ENCODE measurements at regions not wholly inside any gene's neighbourhood (a gene's known extent, or its start where the extent isn't known, plus 50 kb on each side); places are given as distances from the start of the nearest gene placed in this dataset.

- H3K4me1 ChIP-seq = no peaks in the 10 kb centered on the region
Observed at GRCh38 chr3:96748139-96748538, 66.3 kb upstream of the EPHA6 start.

GRCh38 chr3:96750094-96750767 lies 64.2 kb upstream of the EPHA6 start:
- H3K36me3 ChIP-seq = no peaks in the 10 kb centered on the region
- no peaks in the 10 kb centered on the region for H4K20me1 ChIP-seq
- H3K4me3 ChIP-seq = no peak overlapping the region
- TF ChIP-seq Cebpa-rat (IDR thresholded peaks at IDR 0.05) = no peak
- no peak overlapping the region for H3K4me2 ChIP-seq
- no peak overlapping the region for H3K9ac ChIP-seq
- H3K9me3 ChIP-seq = peaks cover 14% of the 10 kb centered on the region
- no peaks in the 10 kb centered on the region for H3K4me1 ChIP-seq
- H3K27ac ChIP-seq = no peak overlapping the region
- no peaks in the 10 kb centered on the region for H3K27me3 ChIP-seq

More at GRCh38 chr3:96748139-96748538, 66.3 kb upstream of the EPHA6 start:
- H3K9ac ChIP-seq = no peak overlapping the region
- no peaks in the 10 kb centered on the region for H4K20me1 ChIP-seq
- TF ChIP-seq Cebpa-rat (IDR thresholded peaks at IDR 0.05) = no peak
- H3K4me3 ChIP-seq = no peak overlapping the region
- H3K9me3 ChIP-seq = peaks cover 14% of the 10 kb centered on the region
- H3K27ac ChIP-seq = no peak overlapping the region
- H3K4me2 ChIP-seq = no peak overlapping the region
- H3K36me3 ChIP-seq = no peaks in the 10 kb centered on the region
- H3K27me3 ChIP-seq = no peaks in the 10 kb centered on the region

- Histone ChIP-seq H3K36me3 (no peaks in the 10 kb centered on the region), H3K9me3 (peaks cover 14% of the 10 kb centered on the region), H3K4me1 (peaks cover 14% of the 10 kb centered on the region), H4K20me1 (no peaks in the 10 kb centered on the region), H3K4me2 (no peak overlapping the region), H3K27me3 (no peaks in the 10 kb centered on the region), H3K27ac (no peak overlapping the region), H3K4me3 (no peak overlapping the region), H3K9ac (no peak overlapping the region)
- no peak for TF ChIP-seq Cebpa-rat (IDR thresholded peaks at IDR 0.05)
Observed at GRCh38 chr3:96753124-96753523, 61.3 kb upstream of the EPHA6 start.

- Histone ChIP-seq H3K9me3 (peaks cover 14% of the 10 kb centered on the region), H3K9ac (no peak overlapping the region), H3K36me3 (no peaks in the 10 kb centered on the region), H3K4me2 (no peak overlapping the region), H3K4me1 (peaks cover 14% of the 10 kb centered on the region), H3K4me3 (no peak overlapping the region), H4K20me1 (no peaks in the 10 kb centered on the region), H3K27me3 (no peaks in the 10 kb centered on the region), H3K27ac (no peak overlapping the region)
- TF ChIP-seq Cebpa-rat (IDR thresholded peaks at IDR 0.05) = no peak
Observed at GRCh38 chr3:96754128-96754527, 60.3 kb upstream of the EPHA6 start.

- no peak overlapping the region for H3K4me2 ChIP-seq
- peaks cover 7% of the 10 kb centered on the region for H3K9me3 ChIP-seq
- H3K4me3 ChIP-seq = no peak overlapping the region
- H3K27me3 ChIP-seq = no peaks in the 10 kb centered on the region
- no peak for TF ChIP-seq Cebpa-rat (IDR thresholded peaks at IDR 0.05)
- H3K36me3 ChIP-seq = no peaks in the 10 kb centered on the region
- H3K9ac ChIP-seq = no peak overlapping the region
- H3K27ac ChIP-seq = no peak overlapping the region
- H4K20me1 ChIP-seq = no peaks in the 10 kb centered on the region
- peaks cover 14% of the 10 kb centered on the region for H3K4me1 ChIP-seq
Observed at GRCh38 chr3:96755519-96755918, 58.9 kb upstream of the EPHA6 start.

- no peak overlapping the region for H3K4me3 ChIP-seq
- H3K27me3 ChIP-seq = no peaks in the 10 kb centered on the region
- no peak overlapping the region for H3K27ac ChIP-seq
- H4K20me1 ChIP-seq = no peaks in the 10 kb centered on the region
- H3K9ac ChIP-seq = no peak overlapping the region
- no peak for TF ChIP-seq Cebpa-rat (IDR thresholded peaks at IDR 0.05)
- H3K36me3 ChIP-seq = no peaks in the 10 kb centered on the region
- H3K4me1 ChIP-seq = peaks cover 14% of the 10 kb centered on the region
- H3K9me3 ChIP-seq = no peaks in the 10 kb centered on the region
- peak overlapping the region; percentile 12 for H3K4me2 ChIP-seq
Observed at GRCh38 chr3:96756516-96756915, 57.9 kb upstream of the EPHA6 start.

GRCh38 chr3:96760956-96761355 lies 53.4 kb upstream of the EPHA6 start:
- H3K27me3 ChIP-seq = no peaks in the 10 kb centered on the region
- no peaks in the 10 kb centered on the region for H3K36me3 ChIP-seq
- no peak overlapping the region for H3K9ac ChIP-seq
- peaks cover 8% of the 10 kb centered on the region; the same call in 1 of the 2 replicates for H3K9me3 ChIP-seq
- H3K4me1 ChIP-seq = peaks cover 9% of the 10 kb centered on the region
- TF ChIP-seq Cebpa-rat (IDR thresholded peaks at IDR 0.05) = no peak
- H4K20me1 ChIP-seq = no peaks in the 10 kb centered on the region
- H3K4me3 ChIP-seq = no peak overlapping the region
- no peak overlapping the region for H3K27ac ChIP-seq
- H3K4me2 ChIP-seq = no peak overlapping the region
